ENCODE measurements at regions not wholly inside any gene's neighbourhood (a gene's known extent, or its start where the extent isn't known, plus 50 kb on each side); places are given as distances from the start of the nearest gene placed in this dataset.

GRCh38 chr6:137309078-137309762 is 90.0 kb upstream of the IFNGR1 start:
- no peak for TF ChIP-seq POLR2AphosphoS5 (IDR thresholded peaks at IDR 0.05; ENCODE audit: low read depth, low read length)
- 0 out of 2 replicates have a peak, but pooled peaks have one; percentile 25 for TF ChIP-seq CBX3 (IDR thresholded peaks at IDR 0.05; ENCODE audit: low read depth)
- no peak for TF ChIP-seq EZH2 (IDR thresholded peaks at IDR 0.05)
- TF ChIP-seq CTCF (IDR thresholded peaks at IDR 0.05 in 2 of 3, conservative IDR thresholded peaks at IDR 0.05 in 1 of 3; ENCODE audit: borderline replicate concordance in 1 of 3, insufficient read depth in 1 of 3, low read depth in 2 of 3, low read length in 2 of 3): no peak
- no peak for TF ChIP-seq EZH2phosphoT487 (IDR thresholded peaks at IDR 0.05; ENCODE audit: borderline replicate concordance)
- TF ChIP-seq SIN3A (IDR thresholded peaks at IDR 0.05; ENCODE audit: low read depth): no peak
- no peak for TF ChIP-seq ZBTB33 (IDR thresholded peaks at IDR 0.05; ENCODE audit: extremely low read depth, insufficient replicate concordance, low read length)
- TF ChIP-seq MAX (IDR thresholded peaks at IDR 0.05): no peak
- no peak for TF ChIP-seq ZFX (IDR thresholded peaks at IDR 0.05)
